HL-60 (cell line): ENCODE measurements at regions not wholly inside any gene's neighbourhood (a gene's known extent, or its start where the extent isn't known, plus 50 kb on each side); places are given as distances from the start of the nearest gene placed in this dataset.

Experiments
- GABPA ChIP-seq: IDR thresholded peaks from 2 replicates; pipeline ENCODE4 v1.6.1; 2012; ENCODE audit warnings: low read depth
- POLR2AphosphoS5 ChIP-seq: IDR thresholded peaks from 2 replicates; pipeline ENCODE4 v1.6.1; 2012; ENCODE audit warnings: low read depth
- TF ChIP-seq, protein P1 (sequence below): IDR thresholded peaks from one replicate; pipeline ENCODE4 v1.5.1; 2011; ENCODE audit warnings: low read length, control low read depth, inconsistent platforms; ENCODE audit not compliant: insufficient read depth
- TF ChIP-seq, protein P2 (sequence below): IDR thresholded peaks from 2 replicates; pipeline ENCODE4 v1.6.1; 2012; ENCODE audit warnings: low read depth; ENCODE audit not compliant: insufficient replicate concordance

DNA sequence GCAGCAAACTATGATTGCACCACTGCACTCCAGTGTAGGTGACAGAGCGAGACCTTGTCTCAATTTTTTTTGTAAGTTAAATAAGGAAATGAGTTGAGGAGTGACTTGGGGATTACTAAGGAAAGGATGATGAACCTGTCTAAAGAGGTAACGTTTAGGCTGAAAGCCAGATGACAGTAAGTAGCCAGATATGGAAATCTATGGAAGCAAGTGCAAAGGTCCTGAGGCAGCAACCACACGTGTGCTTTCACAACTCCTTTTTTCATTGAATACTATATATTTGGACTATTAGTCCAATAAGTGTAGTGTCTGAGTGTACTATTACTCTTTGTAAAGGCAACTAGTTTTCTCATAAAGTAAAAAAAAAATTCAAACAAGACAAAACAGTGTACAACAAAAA, 147.4 kb downstream of the CD24 start:
- TF ChIP-seq, protein P1, sequence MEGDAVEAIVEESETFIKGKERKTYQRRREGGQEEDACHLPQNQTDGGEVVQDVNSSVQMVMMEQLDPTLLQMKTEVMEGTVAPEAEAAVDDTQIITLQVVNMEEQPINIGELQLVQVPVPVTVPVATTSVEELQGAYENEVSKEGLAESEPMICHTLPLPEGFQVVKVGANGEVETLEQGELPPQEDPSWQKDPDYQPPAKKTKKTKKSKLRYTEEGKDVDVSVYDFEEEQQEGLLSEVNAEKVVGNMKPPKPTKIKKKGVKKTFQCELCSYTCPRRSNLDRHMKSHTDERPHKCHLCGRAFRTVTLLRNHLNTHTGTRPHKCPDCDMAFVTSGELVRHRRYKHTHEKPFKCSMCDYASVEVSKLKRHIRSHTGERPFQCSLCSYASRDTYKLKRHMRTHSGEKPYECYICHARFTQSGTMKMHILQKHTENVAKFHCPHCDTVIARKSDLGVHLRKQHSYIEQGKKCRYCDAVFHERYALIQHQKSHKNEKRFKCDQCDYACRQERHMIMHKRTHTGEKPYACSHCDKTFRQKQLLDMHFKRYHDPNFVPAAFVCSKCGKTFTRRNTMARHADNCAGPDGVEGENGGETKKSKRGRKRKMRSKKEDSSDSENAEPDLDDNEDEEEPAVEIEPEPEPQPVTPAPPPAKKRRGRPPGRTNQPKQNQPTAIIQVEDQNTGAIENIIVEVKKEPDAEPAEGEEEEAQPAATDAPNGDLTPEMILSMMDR, result no peak
- TF ChIP-seq GABPA (no peak), POLR2AphosphoS5 (no peak)
- TF ChIP-seq, protein P2, sequence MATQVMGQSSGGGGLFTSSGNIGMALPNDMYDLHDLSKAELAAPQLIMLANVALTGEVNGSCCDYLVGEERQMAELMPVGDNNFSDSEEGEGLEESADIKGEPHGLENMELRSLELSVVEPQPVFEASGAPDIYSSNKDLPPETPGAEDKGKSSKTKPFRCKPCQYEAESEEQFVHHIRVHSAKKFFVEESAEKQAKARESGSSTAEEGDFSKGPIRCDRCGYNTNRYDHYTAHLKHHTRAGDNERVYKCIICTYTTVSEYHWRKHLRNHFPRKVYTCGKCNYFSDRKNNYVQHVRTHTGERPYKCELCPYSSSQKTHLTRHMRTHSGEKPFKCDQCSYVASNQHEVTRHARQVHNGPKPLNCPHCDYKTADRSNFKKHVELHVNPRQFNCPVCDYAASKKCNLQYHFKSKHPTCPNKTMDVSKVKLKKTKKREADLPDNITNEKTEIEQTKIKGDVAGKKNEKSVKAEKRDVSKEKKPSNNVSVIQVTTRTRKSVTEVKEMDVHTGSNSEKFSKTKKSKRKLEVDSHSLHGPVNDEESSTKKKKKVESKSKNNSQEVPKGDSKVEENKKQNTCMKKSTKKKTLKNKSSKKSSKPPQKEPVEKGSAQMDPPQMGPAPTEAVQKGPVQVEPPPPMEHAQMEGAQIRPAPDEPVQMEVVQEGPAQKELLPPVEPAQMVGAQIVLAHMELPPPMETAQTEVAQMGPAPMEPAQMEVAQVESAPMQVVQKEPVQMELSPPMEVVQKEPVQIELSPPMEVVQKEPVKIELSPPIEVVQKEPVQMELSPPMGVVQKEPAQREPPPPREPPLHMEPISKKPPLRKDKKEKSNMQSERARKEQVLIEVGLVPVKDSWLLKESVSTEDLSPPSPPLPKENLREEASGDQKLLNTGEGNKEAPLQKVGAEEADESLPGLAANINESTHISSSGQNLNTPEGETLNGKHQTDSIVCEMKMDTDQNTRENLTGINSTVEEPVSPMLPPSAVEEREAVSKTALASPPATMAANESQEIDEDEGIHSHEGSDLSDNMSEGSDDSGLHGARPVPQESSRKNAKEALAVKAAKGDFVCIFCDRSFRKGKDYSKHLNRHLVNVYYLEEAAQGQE, result no peak
